NCI-H446 (cell line): ENCODE measurements at regions not wholly inside any gene's neighbourhood (a gene's known extent, or its start where the extent isn't known, plus 50 kb on each side); places are given as distances from the start of the nearest gene placed in this dataset.
"Not testable (repeated sequence)": the region's sequence is repeated elsewhere in the genome, so short reads cannot be mapped to it uniquely, and the experiment has no call there.

Source experiments
- DNase-seq, 2 experiments: peaks; one replicate each; lab custom pipeline; 2025; lab: John Stamatoyannopoulos, UW

GRCh38 chr20:50329981-50330503 is 139.4 kb downstream of the CEBPB start:
- DNase-seq, result no peak

- DNase-seq, result no peak
These were observed 140.1 kb downstream of the CEBPB start for GRCh38 chr20:50330504-50331313.

GRCh38 chr20:50331469-50332363 is 141.1 kb downstream of the CEBPB start:
- DNase-seq, result no peak

- no peak for DNase-seq
These were observed 141.9 kb downstream of the CEBPB start for GRCh38 chr20:50332491-50332980.

- DNase-seq, result no peak
These were observed 142.6 kb downstream of the CEBPB start for GRCh38 chr20:50333131-50333670.

- DNase-seq, result no peak
These were observed 143.2 kb downstream of the CEBPB start for GRCh38 chr20:50333812-50334211.

GRCh38 chr20:50334512-50334911 is 143.9 kb downstream of the CEBPB start:
- DNase-seq, result not testable (repeated sequence)

- no peak for DNase-seq
These were observed 144.5 kb downstream of the CEBPB start for GRCh38 chr20:50335105-50335504.

GRCh38 chr20:50335866-50336265 is 145.2 kb downstream of the CEBPB start:
- DNase-seq, result no peak

GRCh38 chr20:50336661-50337060 is 146.0 kb downstream of the CEBPB start:
- DNase-seq, result no peak

GRCh38 chr20:50337521-50338466 is 147.2 kb downstream of the CEBPB start:
- no peak for DNase-seq

GRCh38 chr20:50338479-50339391 is 148.1 kb downstream of the CEBPB start:
- no peak for DNase-seq

- no peak for DNase-seq
These were observed 148.9 kb downstream of the CEBPB start for GRCh38 chr20:50339466-50339901.

GRCh38 chr20:50340541-50340940 is 149.9 kb downstream of the CEBPB start:
- no peak for DNase-seq

- no peak for DNase-seq
These were observed 150.4 kb downstream of the CEBPB start for GRCh38 chr20:50341050-50341449.

GRCh38 chr20:50341880-50342637 is 151.4 kb downstream of the CEBPB start:
- no peak for DNase-seq

GRCh38 chr20:50342638-50343102 is 152.0 kb downstream of the CEBPB start:
- no peak for DNase-seq

GRCh38 chr20:50343125-50343489 is 152.5 kb downstream of the CEBPB start:
- DNase-seq, result no peak

- DNase-seq, result no peak
These were observed 153.0 kb downstream of the CEBPB start for GRCh38 chr20:50343490-50344179.
